Activated CD4-positive, alpha-beta T cell treated with anti-CD3 and anti-CD28 coated beads, Interleukin-2, Interleukin-6, amounts not matched to agents 100 ng/mL and 50 ng/mL, durations not matched to agents 16 hours and 8 hours (primary cell): ENCODE measurements at regions not wholly inside any gene's neighbourhood (a gene's known extent, or its start where the extent isn't known, plus 50 kb on each side); places are given as distances from the start of the nearest gene placed in this dataset.
A peak's percentile ranks its signal among the peaks of the same experiment; 100 is the strongest.

Experiments
- DNase-seq: peaks from one replicate; pipeline ENCODE4 v3.0.0-alpha.2; 2020

GRCh38 chr12:107983756-107984472, 145.2 kb upstream of the WSCD2 start:
- DNase-seq = no peak

GRCh38 chr12:107984973-107985372, 144.1 kb upstream of the WSCD2 start:
- no peak for DNase-seq

- DNase-seq = no peak
Observed at GRCh38 chr12:107986183-107986582, 142.9 kb upstream of the WSCD2 start.

GRCh38 chr12:107990325-107990724, 138.8 kb upstream of the WSCD2 start:
- DNase-seq = peak; percentile 36

GRCh38 chr12:107992029-107992428, 137.1 kb upstream of the WSCD2 start:
- DNase-seq = no peak

GRCh38 chr12:107992870-107993451, 136.1 kb upstream of the WSCD2 start:
- DNase-seq = peak; percentile 14

- no peak for DNase-seq
Observed at GRCh38 chr12:107998863-107999262, 130.2 kb upstream of the WSCD2 start.

GRCh38 chr12:108000111-108000510, 129.0 kb upstream of the WSCD2 start:
- no peak for DNase-seq

- DNase-seq = no peak
Observed at GRCh38 chr12:108004319-108004718, 124.8 kb upstream of the WSCD2 start.

- DNase-seq = no peak
Observed at GRCh38 chr12:108008163-108008905, 120.8 kb upstream of the WSCD2 start.

- DNase-seq = no peak
Observed at GRCh38 chr12:108009442-108010070, 119.5 kb upstream of the WSCD2 start.

- DNase-seq = no peak
Observed at GRCh38 chr12:108016022-108016564, 113.0 kb upstream of the WSCD2 start.

- no peak for DNase-seq
Observed at GRCh38 chr12:108017472-108018057, 111.5 kb upstream of the WSCD2 start.

- DNase-seq = no peak
Observed at GRCh38 chr12:108019862-108020261, 109.2 kb upstream of the WSCD2 start.

GRCh38 chr12:108021141-108021540, 107.9 kb upstream of the WSCD2 start:
- DNase-seq = no peak

- DNase-seq = no peak
Observed at GRCh38 chr12:108021949-108022522, 107.1 kb upstream of the WSCD2 start.

GRCh38 chr12:108029051-108029835, 99.8 kb upstream of the WSCD2 start:
- DNase-seq = no peak

GRCh38 chr12:108033090-108033489, 96.0 kb upstream of the WSCD2 start:
- DNase-seq = no peak

- DNase-seq = no peak
Observed at GRCh38 chr12:108035372-108035771, 93.7 kb upstream of the WSCD2 start.

GRCh38 chr12:108037960-108038359, 91.1 kb upstream of the WSCD2 start:
- DNase-seq = no peak

GRCh38 chr12:108039794-108040193, 89.3 kb upstream of the WSCD2 start:
- no peak for DNase-seq

GRCh38 chr12:108040947-108041346, 88.1 kb upstream of the WSCD2 start:
- DNase-seq = no peak
